IPS-20b (cell line): ENCODE measurements at regions not wholly inside any gene's neighbourhood (a gene's known extent, or its start where the extent isn't known, plus 50 kb on each side); places are given as distances from the start of the nearest gene placed in this dataset.

ENCODE experiments used
- H3K27ac ChIP-seq: one replicate; pipeline ENCODE4 v1.5.1; 2013; ENCODE audit warnings: low read length
- H3K27me3 ChIP-seq: 2 replicates; pipeline ENCODE4 v1.6.1; 2013; ENCODE audit warnings: mild to moderate bottlenecking, low read length, inconsistent platforms; ENCODE audit not compliant: insufficient read depth
- H3K36me3 ChIP-seq: 2 replicates; pipeline ENCODE4 v1.6.1; 2013; ENCODE audit warnings: low read depth, mild to moderate bottlenecking, inconsistent platforms, low read length, moderate library complexity; ENCODE audit not compliant: insufficient read depth
- H3K4me1 ChIP-seq: 2 replicates; pipeline ENCODE4 v1.6.1; 2013; ENCODE audit warnings: mild to moderate bottlenecking, control low read depth, inconsistent platforms, low read length, moderate library complexity; ENCODE audit not compliant: insufficient read depth
- H3K4me3 ChIP-seq: 2 replicates; pipeline ENCODE4 v1.5.1; 2013; ENCODE audit warnings: mild to moderate bottlenecking, low read length, inconsistent platforms
- H3K9ac ChIP-seq: 2 replicates; pipeline ENCODE4 v1.6.1; 2013; ENCODE audit warnings: low read depth, mild to moderate bottlenecking, inconsistent platforms, low read length, moderate library complexity
- H3K9me3 ChIP-seq: 2 replicates; pipeline ENCODE4 v1.6.1; 2013; ENCODE audit warnings: mild to moderate bottlenecking, low read depth, low read length, inconsistent platforms; ENCODE audit not compliant: insufficient read depth

DNA sequence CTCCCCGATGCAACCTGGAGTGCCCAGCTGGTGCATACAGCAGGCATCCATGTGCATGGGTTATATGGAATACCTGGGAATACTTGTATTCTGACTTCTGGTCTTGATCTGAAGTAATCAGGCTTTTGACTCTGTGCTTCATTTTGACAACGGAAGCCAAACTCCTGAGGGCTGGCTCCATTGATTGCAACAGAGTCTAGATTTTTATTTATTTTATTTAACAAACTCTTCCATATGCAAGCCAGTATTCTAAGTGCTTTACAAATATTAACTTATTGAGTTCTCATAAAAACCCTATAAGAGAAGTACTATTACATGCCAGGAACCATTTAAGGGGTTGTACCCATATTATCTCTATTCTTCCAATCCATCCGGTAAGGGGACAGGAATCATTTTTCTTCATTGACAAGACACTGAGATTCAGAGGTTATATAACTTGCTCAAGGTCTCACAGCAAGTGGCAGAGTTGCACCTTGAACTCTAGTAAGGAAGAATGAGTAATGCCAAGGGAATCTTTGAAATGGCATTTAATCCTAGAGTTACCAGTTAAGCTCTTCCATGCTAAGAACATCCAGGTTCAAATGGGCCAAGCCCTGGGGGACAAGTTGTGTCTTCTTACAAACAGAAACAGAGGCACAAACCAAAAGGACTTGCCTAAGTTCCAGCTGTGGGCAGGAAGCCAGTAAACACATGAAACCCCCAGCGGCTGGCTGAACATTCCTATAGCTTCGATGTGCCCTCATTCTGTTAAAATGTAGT is 241.0 kb downstream of the WDR11 start:
- Histone ChIP-seq H3K9me3 (no peaks in the 10 kb centered on the region), H3K36me3 (no peaks in the 10 kb centered on the region), H3K4me1 (no peaks in the 10 kb centered on the region; the same call in 1 of the 2 replicates), H3K27me3 (no peaks in the 10 kb centered on the region), H3K27ac (no peak overlapping the region), H3K9ac (no peak overlapping the region), H3K4me3 (no peak overlapping the region)

GRCh38 chr10:121092720-121093095 is 241.5 kb downstream of the WDR11 start:
- no peaks in the 10 kb centered on the region for H3K9me3 ChIP-seq
- no peaks in the 10 kb centered on the region; the same call in 1 of the 2 replicates for H3K4me1 ChIP-seq
- no peak overlapping the region for H3K9ac ChIP-seq
- no peaks in the 10 kb centered on the region for H3K36me3 ChIP-seq
- H3K27ac ChIP-seq: no peak overlapping the region
- no peak overlapping the region for H3K4me3 ChIP-seq
- no peaks in the 10 kb centered on the region for H3K27me3 ChIP-seq

GRCh38 chr10:121096617-121097431 is 245.7 kb downstream of the WDR11 start:
- Histone ChIP-seq H3K4me1 (no peaks in the 10 kb centered on the region; the same call in 1 of the 2 replicates), H3K27ac (no peak overlapping the region), H3K4me3 (no peak overlapping the region)

GRCh38 chr10:121098211-121098610 is 247.0 kb downstream of the WDR11 start:
- Histone ChIP-seq H3K9me3 (no peaks in the 10 kb centered on the region), H3K4me3 (no peak overlapping the region), H3K27ac (no peak overlapping the region), H3K36me3 (no peaks in the 10 kb centered on the region), H3K4me1 (no peaks in the 10 kb centered on the region), H3K9ac (no peak overlapping the region), H3K27me3 (no peaks in the 10 kb centered on the region)

More at GRCh38 chr10:121096617-121097431, 245.7 kb downstream of the WDR11 start:
- no peak overlapping the region for H3K9ac ChIP-seq
- no peaks in the 10 kb centered on the region for H3K9me3 ChIP-seq
- H3K27me3 ChIP-seq: no peaks in the 10 kb centered on the region
- H3K36me3 ChIP-seq: no peaks in the 10 kb centered on the region

DNA sequence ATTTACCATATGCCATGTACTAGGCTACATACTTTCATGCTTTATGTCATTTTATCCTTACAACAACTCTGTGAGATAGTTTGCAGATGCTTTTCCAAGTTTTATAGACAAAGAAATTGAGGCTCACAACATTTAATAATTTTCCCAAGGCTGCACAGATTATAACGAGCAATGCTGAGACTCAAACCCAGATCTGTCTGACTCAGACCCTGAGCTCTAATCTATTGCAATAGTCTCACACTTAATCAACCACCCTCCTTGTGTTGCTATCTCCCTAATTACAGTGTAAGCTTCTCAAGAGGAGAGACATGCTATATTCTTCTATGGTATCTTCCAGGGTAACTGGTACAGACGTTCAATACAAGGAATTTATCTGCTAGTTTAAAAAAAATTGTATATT is 247.6 kb downstream of the WDR11 start:
- H3K4me1 ChIP-seq: no peaks in the 10 kb centered on the region
- H3K36me3 ChIP-seq: no peaks in the 10 kb centered on the region
- H3K27me3 ChIP-seq: no peaks in the 10 kb centered on the region
- H3K4me3 ChIP-seq: no peak overlapping the region
- H3K27ac ChIP-seq: no peak overlapping the region
- H3K9ac ChIP-seq: no peak overlapping the region
- H3K9me3 ChIP-seq: no peaks in the 10 kb centered on the region

- H3K9me3 ChIP-seq: no peaks in the 10 kb centered on the region
Measured at GRCh38 chr10:121099181-121099580, 248.0 kb downstream of the WDR11 start.

DNA sequence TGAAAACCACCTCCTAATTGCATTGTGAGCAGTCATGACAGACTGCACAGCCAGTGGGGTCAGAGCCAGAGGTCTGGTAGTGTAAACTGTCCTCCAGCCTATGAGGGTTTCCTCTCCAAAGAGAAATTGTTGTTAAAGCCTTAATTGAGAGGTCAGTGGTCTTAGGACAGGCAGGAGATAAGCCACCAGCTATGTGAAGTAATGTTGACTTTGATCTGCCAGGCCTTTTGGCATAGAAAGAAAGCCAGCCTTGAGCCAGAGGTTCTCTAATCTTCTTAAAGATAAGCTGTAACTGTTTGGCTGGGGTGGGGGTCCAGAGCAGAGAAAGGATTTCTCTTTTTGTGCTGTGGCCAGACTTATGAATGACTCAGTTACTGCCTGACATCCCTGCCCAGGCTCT is 248.4 kb downstream of the WDR11 start:
- Histone ChIP-seq H3K9ac (no peak overlapping the region), H3K9me3 (no peaks in the 10 kb centered on the region), H3K4me1 (peaks cover 5% of the 10 kb centered on the region), H3K36me3 (no peaks in the 10 kb centered on the region), H3K27ac (no peak overlapping the region), H3K4me3 (no peak overlapping the region), H3K27me3 (no peaks in the 10 kb centered on the region)

More at GRCh38 chr10:121099181-121099580, 248.0 kb downstream of the WDR11 start:
- Histone ChIP-seq H3K36me3 (no peaks in the 10 kb centered on the region), H3K4me1 (peaks cover under 1% of the 10 kb centered on the region), H3K27me3 (no peaks in the 10 kb centered on the region), H3K4me3 (no peak overlapping the region), H3K9ac (no peak overlapping the region), H3K27ac (no peak overlapping the region)

DNA sequence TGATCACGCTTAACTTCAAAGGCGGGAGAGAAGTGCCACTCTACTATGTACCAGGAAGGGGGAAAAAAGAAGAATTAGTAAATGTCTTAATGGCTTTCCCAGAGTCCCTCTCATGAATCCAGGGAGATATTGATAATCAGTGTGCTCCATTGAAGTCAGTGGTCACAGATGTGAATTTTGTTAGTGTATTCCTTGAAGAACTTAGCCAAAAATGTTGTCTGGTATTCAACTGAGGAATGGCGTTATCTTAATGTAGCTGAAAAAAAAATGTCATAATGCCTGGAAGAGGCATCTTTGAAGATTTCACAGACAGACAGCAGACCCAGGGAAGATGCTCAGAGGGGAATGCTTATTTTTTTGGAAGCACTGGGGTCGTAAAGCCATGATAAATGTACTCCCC is 250.4 kb downstream of the WDR11 start:
- Histone ChIP-seq H3K27me3 (no peaks in the 10 kb centered on the region), H3K9ac (no peak overlapping the region), H3K4me3 (no peak overlapping the region), H3K36me3 (no peaks in the 10 kb centered on the region), H3K4me1 (peaks cover 12% of the 10 kb centered on the region), H3K9me3 (no peaks in the 10 kb centered on the region), H3K27ac (no peak overlapping the region)

DNA sequence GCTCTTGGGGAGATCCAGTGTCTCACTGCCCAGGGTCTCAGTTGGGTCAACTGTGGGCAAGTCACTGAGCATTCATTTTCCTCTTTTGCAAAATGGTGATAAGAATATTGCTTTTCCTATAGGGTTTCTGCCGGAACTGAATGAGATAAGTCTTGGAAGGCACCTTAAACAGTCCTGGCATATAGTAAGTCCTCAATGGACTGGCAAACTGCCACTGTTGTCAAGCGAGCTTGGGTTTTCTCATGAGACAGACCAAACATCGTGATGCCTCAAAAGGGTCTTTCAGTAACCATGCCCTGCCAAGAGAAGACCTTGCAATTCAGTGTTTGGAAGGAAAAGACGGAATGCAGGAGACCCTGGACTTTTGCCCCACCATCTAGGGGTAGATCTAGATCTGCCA is 251.5 kb downstream of the WDR11 start:
- Histone ChIP-seq H3K27ac (no peak overlapping the region), H3K9ac (no peak overlapping the region), H3K36me3 (no peaks in the 10 kb centered on the region), H3K4me1 (peaks cover 12% of the 10 kb centered on the region), H3K9me3 (no peaks in the 10 kb centered on the region), H3K27me3 (no peaks in the 10 kb centered on the region), H3K4me3 (no peak overlapping the region)

GRCh38 chr10:121104476-121105111 is 253.4 kb downstream of the WDR11 start:
- Histone ChIP-seq H3K4me1 (peaks cover 12% of the 10 kb centered on the region), H3K9me3 (no peaks in the 10 kb centered on the region), H3K27me3 (no peaks in the 10 kb centered on the region), H3K9ac (no peak overlapping the region), H3K36me3 (no peaks in the 10 kb centered on the region), H3K27ac (peak overlapping the region; percentile 28), H3K4me3 (no peak overlapping the region)

GRCh38 chr10:121106611-121107010 is 255.4 kb downstream of the WDR11 start:
- Histone ChIP-seq H3K9me3 (no peaks in the 10 kb centered on the region), H3K4me3 (no peak overlapping the region), H3K27ac (no peak overlapping the region), H3K36me3 (no peaks in the 10 kb centered on the region), H3K27me3 (no peaks in the 10 kb centered on the region), H3K9ac (no peak overlapping the region), H3K4me1 (peaks cover 12% of the 10 kb centered on the region)
